Thyroid gland (tissue), 4 donors: ENCODE measurements at regions not wholly inside any gene's neighbourhood (a gene's known extent, or its start where the extent isn't known, plus 50 kb on each side); places are given as distances from the start of the nearest gene placed in this dataset.

Source experiments
- POLR2A ChIP-seq, 2 donors: fragments of 450-650 bp; IDR thresholded peaks; one replicate each; pipeline ENCODE4 v1.6.1; 2017; ENCODE audit warnings: antibody characterized with exemption in 2 of 2, mild to moderate bottlenecking in 2 of 2, moderate library complexity in 1 of 2
- TF ChIP-seq, protein P1 (sequence below), 6 experiments: fragments of 200-600 bp in 3 of 6; fragments of 450-650 bp in 3 of 6; sonication (generic) in 3 of 6; IDR thresholded peaks; one replicate each; pipeline ENCODE4 v1.5.1; 2016 to 2019; ENCODE audit warnings: antibody characterized with exemption in 6 of 6, mild to moderate bottlenecking in 2 of 6, inconsistent platforms in 1 of 6, moderate library complexity in 1 of 6

DNA sequence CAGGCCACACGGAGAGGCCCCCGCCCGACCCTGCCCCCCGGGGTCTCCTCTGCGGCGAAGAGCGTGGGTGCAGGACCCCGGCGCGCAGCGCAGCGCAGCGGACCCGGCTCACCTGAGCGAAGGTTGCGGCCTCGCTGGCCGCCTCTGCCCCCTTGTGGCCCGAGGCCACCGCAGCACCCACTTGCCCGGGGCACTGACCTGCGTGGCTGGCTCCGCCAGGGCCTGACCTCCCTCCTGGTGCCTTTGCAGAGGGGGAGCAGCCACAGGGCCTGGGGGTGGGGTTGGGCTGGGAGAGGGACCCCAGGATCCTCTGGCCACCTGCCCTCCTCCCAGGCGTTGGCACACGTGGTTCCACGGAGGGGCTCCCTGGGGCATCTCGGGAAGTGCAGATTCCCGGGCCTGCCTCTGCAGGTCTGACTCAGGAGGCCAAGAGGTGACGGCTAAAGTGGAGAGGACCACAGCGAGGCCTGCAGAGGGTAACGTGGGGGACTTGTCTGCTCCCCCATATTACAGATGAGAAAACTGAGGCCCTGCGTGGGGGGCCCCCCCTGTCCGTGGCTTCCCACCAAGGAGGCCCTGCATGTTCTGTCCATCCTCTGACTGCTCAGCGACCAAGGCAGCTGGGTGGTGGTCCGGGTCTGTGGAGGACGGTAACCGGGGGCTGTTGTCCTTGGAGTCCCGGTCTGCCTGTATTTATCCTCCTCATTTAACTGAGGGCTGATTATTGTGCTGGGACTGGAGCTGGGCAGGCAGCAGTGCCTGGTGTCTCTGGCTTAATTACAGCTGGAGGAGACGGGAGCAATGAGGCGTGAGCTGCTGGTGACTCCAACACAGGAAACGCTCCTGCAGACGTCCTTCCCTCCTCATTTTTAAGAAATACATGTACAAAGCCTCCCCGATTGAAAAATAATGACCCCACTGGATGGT is 67.9 kb upstream of the BEGAIN start:
- TF ChIP-seq, protein P1, sequence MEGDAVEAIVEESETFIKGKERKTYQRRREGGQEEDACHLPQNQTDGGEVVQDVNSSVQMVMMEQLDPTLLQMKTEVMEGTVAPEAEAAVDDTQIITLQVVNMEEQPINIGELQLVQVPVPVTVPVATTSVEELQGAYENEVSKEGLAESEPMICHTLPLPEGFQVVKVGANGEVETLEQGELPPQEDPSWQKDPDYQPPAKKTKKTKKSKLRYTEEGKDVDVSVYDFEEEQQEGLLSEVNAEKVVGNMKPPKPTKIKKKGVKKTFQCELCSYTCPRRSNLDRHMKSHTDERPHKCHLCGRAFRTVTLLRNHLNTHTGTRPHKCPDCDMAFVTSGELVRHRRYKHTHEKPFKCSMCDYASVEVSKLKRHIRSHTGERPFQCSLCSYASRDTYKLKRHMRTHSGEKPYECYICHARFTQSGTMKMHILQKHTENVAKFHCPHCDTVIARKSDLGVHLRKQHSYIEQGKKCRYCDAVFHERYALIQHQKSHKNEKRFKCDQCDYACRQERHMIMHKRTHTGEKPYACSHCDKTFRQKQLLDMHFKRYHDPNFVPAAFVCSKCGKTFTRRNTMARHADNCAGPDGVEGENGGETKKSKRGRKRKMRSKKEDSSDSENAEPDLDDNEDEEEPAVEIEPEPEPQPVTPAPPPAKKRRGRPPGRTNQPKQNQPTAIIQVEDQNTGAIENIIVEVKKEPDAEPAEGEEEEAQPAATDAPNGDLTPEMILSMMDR (IDR thresholded peaks at IDR 0.05): peak in 5 of 6 experiments; percentile 26 to 66 (median 44)
- no peak for TF ChIP-seq POLR2A (IDR thresholded peaks at IDR 0.05)
